Neural progenitor cell (in vitro differentiated cells): ENCODE measurements at regions not wholly inside any gene's neighbourhood (a gene's known extent, or its start where the extent isn't known, plus 50 kb on each side); places are given as distances from the start of the nearest gene placed in this dataset.

Experiments used
- CTCF ChIP-seq: fragments of 200-600 bp; sonication (generic); IDR thresholded peaks from 2 replicates; pipeline ENCODE4 v1.5.1; 2017; ENCODE audit warnings: antibody characterized with exemption, mild to moderate bottlenecking
- EZH2 ChIP-seq: fragments of 200-600 bp; sonication (generic); IDR thresholded peaks from 2 replicates; pipeline ENCODE4 v1.6.1; 2017; ENCODE audit warnings: antibody characterized with exemption, mild to moderate bottlenecking, moderate library complexity
- EZH2phosphoT487 ChIP-seq: fragments of 200-600 bp; sonication (generic); IDR thresholded peaks from 2 replicates; pipeline ENCODE4 v1.6.1; 2017; ENCODE audit warnings: antibody characterized with exemption

DNA sequence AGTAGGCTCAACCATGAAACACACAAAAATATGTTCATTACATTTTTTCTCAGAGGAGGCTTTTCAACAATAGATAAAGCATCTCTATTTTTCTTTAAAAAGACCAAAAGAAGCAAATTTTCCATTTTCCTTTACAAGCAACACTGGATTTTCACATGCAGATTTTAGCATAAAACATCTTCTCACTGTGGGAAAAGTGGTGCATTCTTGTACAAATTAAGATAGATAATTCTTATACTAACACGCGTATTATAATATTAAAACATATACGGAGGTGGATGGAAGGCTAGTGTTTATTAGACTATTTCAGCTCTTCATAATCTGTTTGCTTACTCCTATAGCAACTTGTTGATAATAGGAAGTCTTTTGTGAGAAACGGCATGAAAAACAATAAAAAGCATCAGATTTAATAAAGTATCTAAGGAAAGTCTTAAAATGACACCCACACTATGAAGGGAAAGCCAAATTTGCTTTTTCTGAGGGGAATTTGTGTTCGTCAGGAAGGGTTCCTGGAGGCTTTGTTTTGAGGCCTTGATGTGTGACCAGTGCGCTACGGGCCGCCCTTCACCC lies 529.6 kb downstream of the SOX2 start:
- no peak for TF ChIP-seq EZH2
- TF ChIP-seq CTCF = no peak
- TF ChIP-seq EZH2phosphoT487 = no peak
